IMR-90 (cell line): ENCODE measurements at regions not wholly inside any gene's neighbourhood (a gene's known extent, or its start where the extent isn't known, plus 50 kb on each side); places are given as distances from the start of the nearest gene placed in this dataset.

Experiments
- CEBPB ChIP-seq: IDR thresholded peaks from 2 replicates; pipeline ENCODE4 v1.6.1; 2012; ENCODE audit warnings: low read depth, low read length, improper control_type of control experiment
- CTCF ChIP-seq: conservative IDR thresholded peaks from 2 replicates; pipeline ENCODE4 v1.5.1; 2012; ENCODE audit warnings: mild to moderate bottlenecking, low read depth, low read length, improper control_type of control experiment
- ELK1 ChIP-seq: fragments of 150-350 bp; IDR thresholded peaks from 2 replicates; pipeline ENCODE4 v1.6.1; 2016; ENCODE audit warnings: low read depth, mild to moderate bottlenecking, low read length, moderate library complexity, borderline replicate concordance
- MAFK ChIP-seq: IDR thresholded peaks from 2 replicates; pipeline ENCODE4 v1.6.1; 2012; ENCODE audit warnings: low read depth, low read length, improper control_type of control experiment
- MXI1 ChIP-seq: IDR thresholded peaks from 2 replicates; pipeline ENCODE4 v1.6.1; 2012; ENCODE audit warnings: low read depth, mild to moderate bottlenecking, low read length, moderate library complexity, borderline replicate concordance
- POLR2A ChIP-seq: IDR thresholded peaks from 2 replicates; pipeline ENCODE4 v1.6.1; 2012; ENCODE audit warnings: mild to moderate bottlenecking, low read depth, low read length
- RAD21 ChIP-seq: IDR thresholded peaks from 2 replicates; pipeline ENCODE4 v1.6.1; 2012; ENCODE audit warnings: low read length, improper control_type of control experiment
- RFX5 ChIP-seq: IDR thresholded peaks from 2 replicates; pipeline ENCODE4 v1.8.0; 2012; ENCODE audit warnings: low read depth, mild to moderate bottlenecking, low read length, moderate library complexity
- SMC3 ChIP-seq: fragments of 150-350 bp; IDR thresholded peaks from 2 replicates; pipeline ENCODE4 v1.6.1; 2016; ENCODE audit warnings: low read depth, mild to moderate bottlenecking, antibody characterized with exemption, low read length, moderate library complexity

GRCh38 chr7:33809228-33809627 lies 96.1 kb upstream of the BMPER start:
- no peak for TF ChIP-seq CTCF
- no peak for TF ChIP-seq POLR2A
- no peak for TF ChIP-seq MXI1
- no peak for TF ChIP-seq CEBPB
- TF ChIP-seq RAD21 = no peak
- no peak for TF ChIP-seq RFX5
- TF ChIP-seq MAFK = no peak
- TF ChIP-seq ELK1 = no peak
- no peak for TF ChIP-seq SMC3
